GM18873 (cell line): ENCODE measurements at regions not wholly inside any gene's neighbourhood (a gene's known extent, or its start where the extent isn't known, plus 50 kb on each side); places are given as distances from the start of the nearest gene placed in this dataset.

Source experiments
- ATAC-seq: cut with Tn5 transposase; IDR thresholded peaks from one replicate; pipeline ENCODE4 v1.9.1; 2021; ENCODE audit warnings: mild to moderate bottlenecking, moderate library complexity, moderate number of reproducible peaks; ENCODE audit not compliant: unreplicated experiment, low FRiP score

DNA sequence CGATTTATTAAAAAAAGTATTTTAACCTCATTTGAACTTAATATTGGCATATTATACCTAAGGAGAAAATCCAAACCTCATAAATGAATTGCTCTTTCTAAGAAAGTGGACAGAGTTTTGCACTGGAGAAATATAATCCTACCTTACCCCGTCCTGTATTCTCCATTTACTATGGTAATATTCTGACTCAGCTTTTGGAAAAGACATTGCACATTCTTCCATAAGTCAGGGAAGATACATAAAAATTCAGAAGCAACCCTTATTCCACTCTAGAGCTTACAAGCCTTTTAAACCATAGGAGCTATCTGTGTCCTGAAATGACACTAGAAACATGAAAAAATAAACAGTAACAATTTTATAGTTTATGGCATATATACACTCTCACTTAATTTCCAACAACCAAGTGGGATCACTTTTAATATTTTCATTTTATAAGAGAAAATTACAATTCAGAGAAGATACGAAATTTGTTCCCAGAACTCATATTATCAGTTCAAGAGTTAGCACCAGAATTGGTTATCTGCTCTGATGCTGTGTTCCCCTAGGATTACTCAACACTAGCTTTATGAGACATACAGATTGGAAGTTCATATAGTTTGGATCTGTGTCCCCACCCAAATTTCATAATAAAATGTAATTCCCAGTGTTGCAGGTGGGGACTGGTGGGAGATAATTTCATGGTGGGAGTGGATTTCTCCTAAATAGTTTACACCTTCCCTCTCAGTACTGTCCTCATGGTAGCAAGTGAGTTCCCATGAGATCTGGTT is 359.4 kb downstream of the ARAP2 start:
- ATAC-seq = no peak

DNA sequence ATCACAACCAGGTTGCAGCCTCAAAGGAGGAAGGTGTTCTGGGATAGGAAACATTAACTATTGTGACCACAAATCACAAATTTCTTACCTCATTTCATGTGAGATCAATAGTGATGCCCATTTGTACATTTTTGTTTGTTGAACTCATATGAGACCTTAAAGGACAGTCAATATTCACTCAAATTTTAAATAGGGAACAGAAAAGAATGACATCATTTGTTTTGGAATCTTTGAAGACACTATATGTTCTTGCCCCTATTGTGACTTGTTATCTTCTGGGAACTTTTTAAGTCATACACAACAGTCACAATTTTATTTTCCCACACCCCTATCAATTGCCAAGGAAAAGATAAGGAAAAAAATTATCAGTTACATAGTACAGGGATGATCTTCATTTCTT is 346.5 kb downstream of the ARAP2 start:
- ATAC-seq = no peak

DNA sequence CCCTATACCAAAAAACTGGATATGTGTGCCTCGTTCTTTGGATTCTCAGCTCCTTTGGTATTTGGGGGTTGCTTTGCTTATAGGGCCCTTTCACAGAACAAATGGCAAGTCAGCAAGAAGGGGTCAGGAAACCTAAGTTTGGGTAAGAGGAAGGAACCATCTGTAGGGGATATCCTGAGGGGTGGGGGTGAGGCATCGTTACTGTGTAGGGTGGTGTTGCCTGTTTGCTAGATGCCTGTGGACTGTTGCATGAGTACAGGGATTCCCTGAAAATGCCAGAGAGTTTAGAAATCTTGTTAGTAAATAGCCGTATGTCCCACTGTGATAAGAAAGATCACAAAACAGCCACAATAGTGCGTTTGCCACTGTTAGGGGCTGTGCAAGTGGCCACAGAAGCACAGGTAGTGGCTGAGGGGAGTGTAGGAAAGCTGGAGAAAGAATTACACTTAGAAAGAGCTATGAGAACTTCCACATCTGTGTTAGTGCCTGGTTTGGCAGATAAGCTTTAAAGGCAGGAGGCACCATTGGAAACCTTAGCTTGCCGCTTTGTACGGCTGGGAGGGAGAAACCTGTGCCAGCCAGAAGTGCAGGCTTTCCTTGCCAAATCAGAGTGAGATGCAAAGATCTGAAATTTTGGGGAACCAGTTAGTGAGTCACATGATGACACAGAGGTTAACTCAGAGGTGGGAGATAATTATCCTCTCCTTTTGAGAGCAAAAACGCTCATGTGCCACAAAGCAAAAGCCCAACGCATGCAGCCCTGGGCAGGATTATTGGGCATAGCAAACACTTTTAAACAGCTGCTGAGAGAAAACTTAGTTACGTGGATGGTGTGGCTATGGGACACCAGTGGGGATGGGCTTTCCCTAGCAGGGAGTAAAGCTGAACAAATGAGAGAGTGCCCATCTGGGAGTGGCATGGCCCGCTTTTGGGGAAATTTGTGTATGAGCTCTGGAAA is 343.7 kb downstream of the ARAP2 start:
- no peak for ATAC-seq

DNA sequence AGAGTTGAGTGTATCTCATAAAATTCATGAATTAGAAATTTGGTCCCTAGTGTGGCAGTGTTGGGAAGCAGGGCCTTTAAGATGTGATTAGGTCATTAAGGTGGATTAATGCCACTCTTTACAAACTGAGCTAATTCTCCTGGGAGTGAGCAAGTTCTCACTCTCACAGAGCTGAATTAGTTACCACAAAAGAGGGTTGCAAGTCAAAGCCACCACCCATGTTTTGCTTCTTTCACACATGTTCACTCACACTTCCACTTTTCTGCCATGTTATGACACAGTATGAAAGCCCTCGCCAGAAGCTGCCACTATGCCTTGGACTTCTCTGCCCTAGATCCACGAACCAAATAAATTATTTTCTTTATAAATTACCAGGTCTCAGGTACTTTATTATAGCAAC is 332.1 kb downstream of the ARAP2 start:
- peak; percentile 74 for ATAC-seq

DNA sequence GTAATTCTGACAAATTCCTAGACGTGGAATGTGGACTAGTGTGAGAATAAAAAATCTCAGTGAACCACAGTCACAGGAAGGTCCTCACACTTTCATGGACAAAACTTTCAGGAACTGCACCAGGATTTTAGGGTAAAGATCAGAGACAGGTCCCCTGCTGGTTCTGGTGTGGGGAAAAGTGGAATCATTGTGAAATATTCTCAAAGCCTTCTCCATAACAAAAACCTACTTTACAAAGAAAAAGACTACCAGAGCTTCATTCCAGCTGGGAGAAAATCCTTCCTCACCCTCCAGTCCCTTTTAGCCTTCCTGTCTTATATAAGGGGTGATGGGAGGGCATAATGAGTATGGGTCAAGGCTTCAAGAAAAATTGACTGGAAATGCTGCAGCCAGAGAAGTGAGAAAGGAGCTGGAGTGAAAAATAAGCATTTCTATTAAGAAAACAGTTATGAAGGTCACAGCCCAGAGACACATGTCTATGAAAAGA is 325.8 kb downstream of the ARAP2 start:
- ATAC-seq = no peak

DNA sequence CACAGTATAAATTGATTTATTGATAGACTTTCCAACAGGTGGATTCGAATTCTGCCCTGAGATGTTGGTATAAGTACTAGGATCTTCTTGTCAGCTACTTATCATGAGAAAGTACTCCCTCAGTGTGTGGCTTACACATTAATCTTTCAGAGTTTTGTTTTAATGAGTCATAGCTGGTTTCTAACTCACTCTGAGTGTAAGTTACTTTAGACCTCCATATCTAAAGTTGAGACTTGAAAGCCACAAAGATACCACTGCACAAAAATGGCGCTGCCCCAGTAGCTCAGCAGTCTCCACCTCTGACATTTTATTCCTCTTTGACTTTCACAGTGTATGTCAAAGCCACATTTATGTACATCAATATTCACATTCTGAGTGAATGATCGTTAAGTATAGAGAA is 318.5 kb downstream of the ARAP2 start:
- peak; percentile 69 for ATAC-seq

DNA sequence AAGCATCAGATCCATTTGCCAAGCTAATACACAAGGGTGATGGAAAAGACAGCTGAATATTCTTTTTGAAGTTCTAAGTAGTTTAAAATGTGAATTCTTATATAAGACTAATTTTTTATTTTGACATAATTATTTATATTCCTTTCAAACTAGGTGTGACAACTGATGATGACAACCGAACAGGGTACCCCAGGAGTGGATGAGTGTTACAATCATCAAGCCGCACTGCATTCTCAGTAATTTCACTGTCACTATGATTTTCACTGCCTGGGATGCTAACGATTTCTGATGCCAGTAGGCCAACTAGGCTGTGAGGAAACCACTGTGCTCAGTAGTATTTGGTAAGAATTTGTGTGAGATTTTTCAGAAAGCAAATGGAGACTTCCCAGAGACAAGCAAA is 317.5 kb downstream of the ARAP2 start:
- no peak for ATAC-seq

DNA sequence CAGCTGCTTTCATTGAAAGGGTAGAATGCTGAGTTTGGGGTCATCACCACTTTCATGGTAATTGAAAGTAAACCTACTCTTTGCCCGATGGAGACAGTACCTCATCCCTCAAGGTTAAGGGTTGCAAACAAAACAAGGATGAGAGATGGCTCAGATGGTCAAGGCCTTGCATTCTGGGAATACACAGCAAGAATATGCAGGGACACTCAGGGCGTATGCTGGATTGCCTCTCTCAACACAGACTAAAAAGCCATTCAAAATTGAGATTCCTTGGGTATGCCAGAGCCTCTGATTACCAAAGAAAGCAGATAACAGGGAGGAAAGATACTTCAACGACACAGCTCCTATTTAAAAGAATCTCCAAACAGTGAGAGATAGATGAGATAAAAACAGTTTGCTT is 310.4 kb downstream of the ARAP2 start:
- no peak for ATAC-seq

DNA sequence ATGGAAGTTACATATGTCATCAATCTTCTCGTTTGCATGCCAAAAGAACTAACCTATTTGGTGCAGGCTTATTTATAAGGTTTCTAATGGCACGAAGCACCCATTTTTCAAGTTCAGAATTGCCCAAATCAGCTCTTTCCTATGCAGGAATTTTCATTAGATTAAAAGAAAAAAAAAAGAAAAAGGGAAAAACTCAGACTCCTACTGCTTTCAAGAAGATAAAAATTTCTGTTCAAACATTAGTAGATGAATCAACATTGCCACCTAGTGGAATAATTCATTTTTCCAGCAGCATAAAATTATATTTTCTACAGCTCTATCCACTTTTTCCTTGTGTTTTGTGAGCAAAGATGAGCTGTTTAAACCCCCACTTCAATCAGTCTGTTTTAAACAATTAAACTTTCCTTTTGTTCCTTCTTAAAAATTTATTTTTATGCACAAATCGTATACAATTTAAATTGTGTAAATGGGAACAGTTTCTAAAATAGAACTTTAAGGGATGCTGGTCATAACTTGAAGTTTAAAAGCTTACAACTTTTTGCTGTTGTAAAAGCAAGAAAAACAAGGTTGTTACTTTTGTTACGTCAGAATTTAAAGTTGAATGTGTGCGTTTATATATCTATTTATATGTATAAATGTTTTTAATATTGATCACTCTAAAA is 309.9 kb downstream of the ARAP2 start:
- ATAC-seq = no peak

DNA sequence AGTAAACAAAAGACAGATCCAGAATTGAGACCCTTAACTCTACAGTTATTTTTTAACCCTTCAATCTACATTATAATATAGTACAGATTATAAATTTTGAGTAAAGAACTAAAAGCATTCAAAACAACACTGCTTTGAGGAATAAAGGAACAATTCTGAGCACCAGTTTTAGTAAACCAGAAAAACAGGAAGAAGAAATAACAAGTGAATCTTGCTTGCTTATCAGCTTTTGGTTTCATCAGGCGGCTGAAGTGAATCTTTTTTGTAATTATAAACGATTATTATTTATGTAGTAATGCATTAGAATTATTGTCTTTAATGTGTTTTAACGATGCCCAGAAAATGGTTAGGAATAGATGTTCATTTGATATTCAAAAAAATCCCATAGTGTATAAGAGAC is 305.4 kb downstream of the ARAP2 start:
- ATAC-seq = no peak

DNA sequence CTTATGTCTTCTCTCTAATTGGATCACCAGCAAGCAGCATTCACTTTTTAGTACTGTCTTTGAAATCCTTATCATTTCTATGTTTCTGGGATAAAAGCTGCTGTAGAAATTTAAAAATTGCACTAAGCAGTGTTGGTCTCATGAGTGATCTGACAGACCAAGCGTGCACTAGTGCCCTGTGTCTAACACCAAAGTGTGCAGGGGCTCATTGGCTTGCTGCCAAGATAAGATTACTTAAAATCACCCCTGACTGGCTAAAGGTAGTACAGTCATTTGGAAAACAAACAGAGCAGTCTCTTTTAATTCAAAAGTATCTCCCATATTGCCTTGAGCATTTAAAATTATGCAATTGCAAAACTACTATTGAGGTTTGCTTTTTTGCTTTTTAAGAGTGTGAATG is 304.6 kb downstream of the ARAP2 start:
- no peak for ATAC-seq

DNA sequence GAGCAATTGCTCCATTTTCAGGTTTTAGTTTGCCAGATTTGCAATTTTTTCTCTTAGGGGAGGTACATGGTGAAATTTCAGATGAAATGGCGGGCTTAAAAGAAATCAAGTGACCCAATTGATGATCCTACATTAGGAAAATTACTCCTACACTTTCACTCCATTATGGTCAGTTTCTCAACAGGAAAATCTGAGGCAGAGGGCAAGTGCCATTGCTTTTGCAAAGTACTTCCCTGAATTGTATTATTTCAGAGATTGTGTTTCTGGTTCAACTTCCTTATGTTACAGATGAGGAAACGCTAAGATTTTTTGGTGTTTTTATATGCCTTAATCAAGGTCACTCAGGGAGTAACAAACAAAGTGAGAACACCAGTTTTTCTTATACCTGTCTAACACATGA is 302.2 kb downstream of the ARAP2 start:
- ATAC-seq = no peak

DNA sequence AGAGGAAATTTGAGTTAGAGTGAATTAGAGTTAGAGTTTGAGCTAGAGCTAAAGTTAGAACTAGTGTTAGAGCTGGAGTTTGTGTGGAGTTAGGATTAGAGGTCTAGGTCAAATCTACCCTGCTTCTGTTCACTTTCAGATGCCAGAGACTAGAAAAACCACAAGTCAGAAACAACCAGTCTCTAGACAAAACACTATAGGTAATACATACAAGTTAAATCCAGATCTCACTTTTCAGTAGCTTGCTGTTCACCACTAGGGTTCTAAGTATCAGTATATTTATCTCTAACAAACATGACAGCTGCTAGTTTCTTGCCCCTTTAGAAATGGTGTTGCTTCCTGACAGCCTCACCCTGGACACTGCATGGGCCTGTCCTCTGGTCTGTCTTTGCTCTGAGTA is 300.7 kb downstream of the ARAP2 start:
- ATAC-seq = no peak

DNA sequence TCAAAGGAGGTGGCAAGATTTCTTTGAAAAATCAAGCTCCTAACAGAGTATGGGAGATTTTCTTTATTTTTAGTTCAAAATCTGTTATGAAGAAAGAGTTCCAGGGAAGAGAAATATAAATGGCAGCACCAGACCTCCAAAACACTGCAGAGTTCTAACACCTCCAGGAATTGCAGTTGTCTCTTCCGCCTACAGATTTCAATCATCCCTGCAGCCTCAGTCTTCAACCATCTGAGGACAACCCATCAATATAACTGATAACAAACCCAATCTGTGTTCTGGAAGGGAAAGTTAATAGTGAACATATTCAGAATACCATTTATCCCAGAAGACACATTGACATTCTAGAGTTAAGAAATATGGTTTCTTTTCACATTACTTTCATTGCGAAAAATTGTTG is 296.1 kb downstream of the ARAP2 start:
- ATAC-seq = no peak

DNA sequence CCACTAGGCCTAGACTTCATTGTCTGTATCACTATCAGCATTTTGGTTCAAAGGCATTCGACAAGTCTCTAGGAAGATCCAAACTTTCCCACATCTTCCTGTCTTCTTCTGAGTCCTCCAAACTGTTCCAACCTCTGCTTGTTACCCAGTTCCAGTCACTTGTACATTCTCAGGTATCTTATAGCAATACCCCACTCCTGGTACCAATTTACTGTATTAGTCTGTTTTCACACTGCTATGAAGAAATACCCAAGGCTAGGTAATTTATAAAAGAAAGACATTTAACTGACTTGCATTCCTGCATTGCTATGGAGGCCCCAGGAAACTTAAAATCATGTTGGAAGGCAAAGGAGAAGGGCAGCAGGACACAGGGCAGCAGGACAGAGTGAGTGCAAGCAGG is 293.9 kb downstream of the ARAP2 start:
- ATAC-seq = no peak

DNA sequence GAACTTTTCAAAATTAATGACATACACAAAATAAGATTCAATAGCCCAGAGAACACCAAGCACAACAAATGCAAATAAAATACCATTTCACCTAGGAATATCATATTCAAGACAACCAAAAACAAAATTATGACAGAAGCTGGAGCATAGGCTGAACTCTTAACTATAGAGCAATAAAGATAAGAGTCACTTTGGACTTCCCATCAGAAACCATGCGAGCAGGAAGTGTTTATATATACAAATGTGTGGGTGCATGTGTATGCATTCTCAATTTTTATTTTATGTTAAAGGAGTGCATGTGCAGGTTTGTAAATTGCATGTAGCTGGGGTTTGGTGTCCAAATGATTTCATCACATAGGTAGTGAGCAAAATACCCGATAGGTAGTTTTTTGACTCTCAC is 291.6 kb downstream of the ARAP2 start:
- ATAC-seq = no peak

DNA sequence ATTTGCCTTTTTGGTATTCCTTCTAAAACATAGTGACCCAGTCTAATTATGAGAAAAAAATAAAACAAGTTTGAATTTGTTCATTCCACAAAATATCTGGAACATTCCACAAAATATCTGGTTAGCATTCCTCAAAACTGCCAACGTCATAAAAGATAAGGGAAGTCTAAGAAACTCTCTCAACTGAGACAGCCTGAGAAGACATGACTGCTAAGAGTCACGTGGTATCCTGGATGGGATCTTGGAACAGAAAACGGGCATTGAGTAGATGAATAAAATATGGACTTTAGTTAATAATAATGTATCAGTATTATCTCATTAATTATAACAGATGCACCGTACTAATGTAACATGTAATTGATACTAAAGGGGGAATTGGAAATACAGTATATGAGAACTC is 280.9 kb downstream of the ARAP2 start:
- ATAC-seq = no peak

DNA sequence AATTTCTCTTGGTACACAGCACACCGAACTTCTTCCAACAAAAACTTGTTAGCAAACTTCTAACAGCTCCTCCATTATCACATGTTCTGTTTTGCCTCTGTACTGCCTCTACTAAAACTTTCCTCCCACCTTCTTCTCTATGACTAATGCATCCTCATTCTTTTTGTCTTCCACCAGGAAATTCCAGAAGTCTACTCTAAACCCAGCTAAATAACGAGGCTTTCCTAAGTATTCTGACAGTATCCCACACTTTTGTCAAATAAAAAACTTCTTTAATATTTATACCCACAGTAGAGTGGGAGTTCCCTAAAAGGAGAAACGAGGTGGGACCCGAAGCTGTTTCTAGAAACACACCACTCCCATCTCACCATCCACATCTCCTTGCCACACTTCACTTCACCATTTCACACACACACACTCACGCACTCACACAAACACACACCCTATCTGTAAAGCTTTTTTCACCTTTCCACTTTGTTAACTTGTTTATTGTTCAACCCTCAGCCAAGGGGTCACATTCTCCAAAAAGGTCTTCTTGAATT is 280.3 kb downstream of the ARAP2 start:
- no peak for ATAC-seq

DNA sequence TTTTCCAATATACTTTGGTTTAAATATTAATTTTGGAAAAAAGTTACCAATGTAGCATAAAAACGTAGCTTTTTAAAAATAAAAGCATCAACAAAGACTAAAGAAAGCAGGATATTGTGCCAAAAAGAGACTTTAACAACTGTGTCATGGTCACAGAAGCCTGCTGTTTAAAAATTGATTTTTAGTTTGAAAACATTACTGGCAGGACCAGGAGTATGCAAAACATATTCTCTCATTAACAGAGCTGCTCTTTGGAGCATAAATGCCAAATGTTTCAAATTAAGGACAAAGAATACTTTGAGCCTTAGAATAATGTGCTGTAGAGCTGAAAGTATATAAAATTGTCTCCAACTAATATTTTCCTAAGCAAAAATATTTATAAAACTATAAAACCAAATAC is 279.0 kb downstream of the ARAP2 start:
- ATAC-seq = peak; percentile 48

DNA sequence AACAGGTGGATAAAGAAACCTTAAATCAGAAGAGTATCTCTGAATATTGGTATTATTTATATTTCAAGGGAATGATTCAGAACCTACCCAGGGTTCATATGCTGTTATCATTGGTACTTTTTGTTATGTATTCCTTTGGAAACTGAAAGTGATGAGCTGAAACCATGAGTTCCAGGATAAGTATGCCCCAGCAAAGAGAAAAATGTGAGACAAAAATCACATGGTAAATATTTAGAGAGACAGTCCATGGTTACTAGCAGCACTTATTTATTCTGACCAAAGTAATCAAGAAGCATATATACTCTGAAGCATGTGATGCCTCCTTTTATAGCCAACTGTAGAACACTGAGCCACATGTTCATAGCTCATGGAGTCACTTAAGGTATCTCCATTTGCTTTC is 277.7 kb downstream of the ARAP2 start:
- ATAC-seq = no peak
